Coronary artery (tissue), 2 donors: ENCODE measurements at regions not wholly inside any gene's neighbourhood (a gene's known extent, or its start where the extent isn't known, plus 50 kb on each side); places are given as distances from the start of the nearest gene placed in this dataset.
"Not testable (repeated sequence)": the region's sequence is repeated elsewhere in the genome, so short reads cannot be mapped to it uniquely, and the experiment has no call there.

Experiments used
- DNase-seq: peaks from one replicate; pipeline ENCODE4 v3.0.0-alpha.2; 2017; ENCODE audit warnings: low spot score
- H3K27ac ChIP-seq, 2 donors: fragments of 200-600 bp; sonication (generic); one replicate each; pipeline ENCODE4 v1.5.1; 2016 to 2019
- H3K4me3 ChIP-seq: fragments of 200-600 bp; sonication (generic); 2 replicates; pipeline ENCODE4 v1.5.1; 2016; ENCODE audit warnings: mild to moderate bottlenecking, moderate library complexity
- CTCF ChIP-seq: fragments of 200-600 bp; sonication (generic); IDR thresholded peaks from one replicate; pipeline ENCODE4 v1.5.1; 2019; ENCODE audit warnings: antibody characterized with exemption

GRCh38 chr1:73674945-73675561 is 522.9 kb downstream of the LRRIQ3 start:
- Histone ChIP-seq H3K27ac (no peak overlapping the region), H3K4me3 (no peak overlapping the region)
- TF ChIP-seq CTCF: peak; percentile 26
- DNase-seq: no peak

- no peak for DNase-seq
- no peak for TF ChIP-seq CTCF
- Histone ChIP-seq H3K27ac (no peak overlapping the region), H3K4me3 (no peak overlapping the region)
Observed at GRCh38 chr1:73673971-73674370, 524.0 kb downstream of the LRRIQ3 start.

GRCh38 chr1:73671530-73671929 is 526.4 kb downstream of the LRRIQ3 start:
- Histone ChIP-seq H3K27ac (no peak overlapping the region), H3K4me3 (no peak overlapping the region)
- TF ChIP-seq CTCF: no peak
- DNase-seq: no peak

- H3K27ac ChIP-seq, DNase-seq, H3K4me3 ChIP-seq: not testable (repeated sequence)
Observed at GRCh38 chr1:73667959-73668358, 530.0 kb downstream of the LRRIQ3 start.

GRCh38 chr1:73662526-73662925 is 535.5 kb downstream of the LRRIQ3 start:
- no peak overlapping the region for H3K27ac ChIP-seq
- TF ChIP-seq CTCF: no peak
- DNase-seq: no peak
- H3K4me3 ChIP-seq: no peak overlapping the region

- DNase-seq: no peak
- no peak for TF ChIP-seq CTCF
- no peak overlapping the region for H3K27ac ChIP-seq
- H3K4me3 ChIP-seq: no peak overlapping the region
Observed at GRCh38 chr1:73659136-73659535, 538.8 kb downstream of the LRRIQ3 start.

GRCh38 chr1:73654714-73655113 is 543.3 kb downstream of the LRRIQ3 start:
- no peak for DNase-seq
- no peak overlapping the region for H3K4me3 ChIP-seq
- no peak overlapping the region for H3K27ac ChIP-seq
- TF ChIP-seq CTCF: no peak

GRCh38 chr1:73644198-73644597 is 553.8 kb downstream of the LRRIQ3 start:
- Histone ChIP-seq H3K27ac (no peak overlapping the region), H3K4me3 (no peak overlapping the region)
- DNase-seq: no peak
- TF ChIP-seq CTCF: no peak
